HUDEP-2 (cell line): ENCODE measurements at regions not wholly inside any gene's neighbourhood (a gene's known extent, or its start where the extent isn't known, plus 50 kb on each side); places are given as distances from the start of the nearest gene placed in this dataset.
"Not testable (repeated sequence)": the region's sequence is repeated elsewhere in the genome, so short reads cannot be mapped to it uniquely, and the experiment has no call there.

Experiments used
- DNase-seq, 76 experiments: peaks; one replicate each; lab custom pipeline; 2025; ENCODE audit not compliant: unreplicated experiment in 76 of 76; lab: John Stamatoyannopoulos, UW

DNA sequence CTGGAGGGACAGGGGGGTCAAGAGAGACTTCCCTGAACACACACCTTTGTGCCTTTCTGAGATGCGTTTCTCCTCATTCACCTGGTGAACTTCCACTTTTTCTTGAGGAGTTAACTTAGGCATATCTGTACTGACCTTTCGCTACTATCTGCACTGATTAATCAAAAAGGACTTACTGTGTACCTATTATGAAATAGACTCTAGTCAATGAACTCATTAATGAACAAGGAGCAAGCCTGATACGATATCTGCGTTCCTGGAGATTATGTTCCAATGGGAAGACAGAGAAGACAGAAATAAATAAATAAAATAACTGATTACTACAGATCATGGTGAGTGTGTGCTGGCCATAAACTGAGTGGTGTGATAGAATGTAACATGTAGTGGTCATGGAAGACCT, 157.2 kb upstream of the TBL1XR1 start:
- no peak for DNase-seq

DNA sequence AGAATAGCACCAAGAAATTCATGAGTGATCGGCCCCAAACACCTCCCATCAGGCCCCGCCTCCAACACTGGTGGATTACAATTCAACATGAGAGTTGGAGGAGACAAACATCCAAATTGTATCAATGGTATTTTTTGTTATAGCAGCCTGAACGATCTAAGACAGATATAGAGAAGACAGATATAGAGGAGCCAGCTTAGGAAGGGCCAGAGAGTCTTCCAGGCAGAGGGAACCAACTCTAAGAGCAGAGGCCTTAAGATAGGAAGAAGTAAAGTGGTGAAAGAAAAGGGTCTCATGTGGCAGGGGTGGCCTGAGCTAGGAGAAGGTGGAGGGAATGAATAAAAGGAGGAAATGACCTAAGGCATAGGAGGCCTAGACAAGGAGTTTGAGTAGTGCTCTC, 158.8 kb upstream of the TBL1XR1 start:
- no peak for DNase-seq

DNA sequence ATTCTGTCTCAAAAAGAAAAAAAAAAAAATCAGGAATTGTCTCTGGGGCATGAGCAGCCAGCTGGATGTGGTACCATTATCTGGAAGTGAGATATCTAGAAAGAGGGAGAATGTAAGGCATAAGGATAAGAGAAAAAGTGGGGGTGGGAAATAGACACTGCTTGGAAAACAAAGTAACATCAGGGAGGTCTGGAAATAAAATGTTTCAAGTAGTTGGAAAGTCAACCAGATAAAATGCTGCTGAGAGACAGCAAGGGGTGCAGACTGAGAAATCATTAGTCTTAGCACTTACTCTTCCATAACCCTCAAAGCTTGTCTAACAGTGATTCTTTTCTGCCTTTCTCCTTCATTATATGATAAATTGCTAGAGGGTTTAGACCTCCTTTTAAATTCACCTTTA, 159.7 kb upstream of the TBL1XR1 start:
- DNase-seq = no peak

DNA sequence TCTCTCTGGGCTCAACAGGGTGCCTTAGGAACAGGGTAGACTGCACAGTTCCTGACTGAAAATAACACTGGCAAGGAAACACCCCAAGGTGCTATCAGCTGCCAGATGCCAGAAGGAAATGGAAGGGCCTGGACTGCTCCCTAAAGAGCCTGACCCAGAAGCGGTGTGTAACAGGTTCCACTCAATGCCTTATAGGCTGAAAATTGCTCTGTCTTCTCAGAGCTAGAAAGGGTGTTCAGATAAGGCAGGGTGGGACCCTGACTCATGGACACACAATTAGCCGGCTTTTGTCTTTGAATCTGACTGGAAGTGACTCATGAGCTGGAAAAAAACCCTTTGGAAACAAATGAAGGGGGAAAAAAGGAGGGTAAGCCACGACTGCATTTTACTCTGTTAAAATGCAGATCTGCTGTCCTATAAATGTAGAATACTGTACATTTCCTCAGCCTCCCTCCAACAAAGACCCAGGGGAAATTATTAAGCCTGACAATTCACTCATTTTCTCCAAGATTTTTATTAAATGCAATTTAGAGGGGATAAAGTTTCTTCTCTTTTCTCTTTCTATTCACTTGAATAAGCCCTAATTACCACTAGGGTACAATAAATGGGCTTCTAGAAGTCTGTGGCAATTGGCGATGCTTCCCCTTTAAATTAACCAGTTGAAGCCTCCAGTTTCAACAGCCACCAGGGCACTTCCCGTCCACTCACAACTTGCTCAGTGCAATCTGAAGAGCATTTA, 160.2 kb upstream of the TBL1XR1 start:
- DNase-seq = peak in 71 of 76 experiments; percentile 2 to 85 (median 49)

DNA sequence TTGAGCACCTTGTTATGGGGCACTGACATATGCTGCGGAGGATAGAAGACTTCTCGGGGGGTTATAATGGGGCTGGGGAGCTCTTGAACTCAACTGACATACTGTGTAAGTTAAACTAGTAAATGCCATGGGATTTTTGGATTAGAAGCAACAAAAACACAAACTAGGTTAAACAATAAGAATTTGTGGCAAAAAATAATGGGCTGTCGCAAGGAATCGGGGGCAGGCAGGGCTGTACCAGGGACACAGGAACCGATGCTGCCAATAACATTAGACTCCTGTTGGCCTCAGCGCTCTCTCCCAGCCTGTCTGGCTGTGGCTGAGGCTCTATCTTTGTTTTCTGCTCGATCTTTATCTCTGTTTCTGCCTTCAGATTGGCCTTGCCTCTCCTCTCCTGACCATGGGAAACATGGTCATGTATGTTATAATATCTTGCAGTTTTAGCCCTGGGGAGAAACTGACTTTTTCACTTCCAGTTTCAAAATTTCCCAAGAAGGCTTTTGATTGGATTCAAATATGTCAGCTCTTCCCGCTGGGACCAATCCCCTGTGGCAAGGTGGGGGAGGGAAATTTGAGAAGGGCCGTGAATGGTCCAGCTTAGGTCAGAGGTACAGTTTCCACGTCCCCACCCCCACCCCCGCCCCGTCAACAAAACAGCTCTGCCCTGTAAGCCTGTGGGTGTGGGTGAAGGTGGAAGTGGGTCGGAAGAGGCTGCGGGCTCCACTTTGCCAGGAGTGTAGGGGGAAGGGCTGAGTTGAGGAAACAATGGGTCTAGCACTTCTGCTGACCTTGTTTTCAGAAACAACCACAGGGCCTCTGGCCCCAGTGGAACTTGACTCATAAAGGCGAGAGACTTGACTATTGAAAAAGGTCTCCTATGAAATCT, 161.1 kb upstream of the TBL1XR1 start:
- DNase-seq = peak in 62 of 76 experiments; percentile 4 to 80 (median 46)

DNA sequence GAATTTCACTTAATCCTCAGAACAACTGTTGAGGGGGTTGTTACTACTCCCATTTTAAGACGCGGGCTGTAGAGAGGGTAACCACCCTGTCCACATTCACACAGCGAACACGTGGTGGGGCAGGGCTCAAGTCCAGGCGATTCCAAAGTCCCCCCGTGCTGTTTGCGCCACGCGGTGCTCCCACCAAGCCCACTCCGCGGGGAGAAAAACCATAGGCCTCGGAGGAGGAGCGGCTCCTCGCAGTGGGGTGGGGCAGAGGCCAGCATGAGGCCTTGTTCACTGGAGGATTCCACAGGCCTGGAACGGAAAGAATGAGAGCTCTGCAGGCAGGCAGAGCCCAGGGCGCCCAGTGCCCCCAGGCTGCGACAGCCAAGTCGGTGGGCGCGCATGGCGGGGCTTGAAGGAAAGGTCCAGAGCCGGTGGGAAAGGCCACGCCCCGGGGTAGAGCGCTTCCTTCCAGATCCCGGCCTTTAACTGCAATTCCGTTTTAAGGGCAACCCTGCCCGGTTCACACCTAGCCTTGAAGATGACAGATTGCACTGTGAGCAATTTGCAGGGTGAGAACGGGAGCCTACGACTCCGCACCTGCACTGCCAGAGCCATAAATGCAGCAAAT, 161.8 kb upstream of the TBL1XR1 start:
- peak in 7 of 76 experiments; percentile 7 to 28 (median 23) for DNase-seq

DNA sequence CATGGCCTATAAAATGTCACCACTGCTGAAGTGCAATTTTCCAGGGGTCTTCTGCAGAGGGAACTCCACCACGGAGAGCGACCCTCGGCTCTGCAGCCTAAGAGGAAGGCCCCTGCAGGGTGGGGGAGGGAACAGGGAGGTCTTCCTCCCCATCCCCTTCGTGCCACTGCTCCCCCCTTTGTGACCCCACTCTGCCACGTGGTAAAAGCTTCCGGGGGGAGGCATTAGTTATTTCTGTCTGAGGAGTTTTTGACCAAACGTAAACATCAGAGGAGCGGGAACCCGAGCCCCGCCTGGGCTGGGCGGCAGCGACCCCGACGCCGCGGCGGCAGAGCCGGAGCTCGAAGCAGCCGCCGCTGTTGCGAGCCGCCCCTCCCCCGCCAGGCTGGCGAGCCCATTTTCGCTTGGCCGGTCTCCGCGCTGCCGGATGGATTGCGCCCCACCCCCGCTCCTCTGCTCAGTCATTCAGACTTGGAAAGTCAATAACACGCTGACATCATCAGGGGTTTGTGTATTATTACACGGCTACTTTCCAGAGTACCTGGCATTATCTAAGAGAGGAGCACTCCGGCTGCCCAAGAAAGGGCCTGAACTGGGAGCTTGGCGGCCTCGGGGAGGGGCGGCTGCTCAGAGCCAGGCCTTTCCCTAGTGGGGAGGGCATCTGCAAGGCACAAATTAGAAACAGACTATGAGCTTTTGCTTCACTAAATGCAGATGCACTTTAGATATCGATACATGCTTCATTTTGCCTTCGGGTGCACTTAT, 162.5 kb upstream of the TBL1XR1 start:
- peak in 75 of 76 experiments; percentile 29 to 95 (median 86) for DNase-seq

DNA sequence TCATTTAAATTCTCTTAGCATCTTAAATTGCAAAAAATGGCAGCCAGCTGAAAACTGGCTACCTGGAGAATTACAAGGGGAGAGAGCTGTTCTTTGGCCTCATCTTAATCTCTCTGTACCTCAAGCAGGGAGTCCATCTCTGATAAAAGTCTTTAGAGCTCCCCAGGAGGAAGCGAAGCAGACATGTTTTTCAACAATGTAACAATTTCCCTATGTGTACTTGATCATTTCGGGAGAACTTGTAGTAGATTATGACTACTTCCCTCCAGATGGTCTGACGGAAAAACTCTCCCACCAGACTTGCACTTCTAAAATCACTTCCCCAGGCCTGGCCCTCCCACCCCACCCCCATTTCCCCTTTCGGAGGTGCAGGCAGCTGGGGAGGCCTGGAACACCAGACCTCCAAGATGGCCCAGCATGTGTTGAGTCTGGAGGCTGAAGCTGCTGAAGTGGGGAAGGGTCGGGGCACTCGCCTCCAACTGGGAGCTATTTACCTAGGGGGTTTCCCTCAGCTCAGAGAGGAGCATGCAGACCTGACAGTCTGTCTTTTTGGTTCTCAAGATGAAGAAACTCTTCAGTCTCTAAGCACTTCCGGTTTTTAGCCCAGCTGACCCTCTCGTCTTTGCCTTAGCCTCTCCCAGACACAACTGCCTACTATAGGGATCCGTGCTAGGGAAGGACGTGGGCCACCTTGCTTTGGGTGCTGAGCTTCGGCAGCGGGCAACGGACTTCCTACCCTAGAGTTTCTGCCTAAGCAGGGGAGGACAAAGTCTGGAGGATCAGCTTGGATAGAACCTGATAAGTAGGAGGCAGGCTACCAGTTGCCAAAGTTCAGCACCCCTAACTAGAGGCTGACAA, 164.0 kb upstream of the TBL1XR1 start:
- DNase-seq = no peak

DNA sequence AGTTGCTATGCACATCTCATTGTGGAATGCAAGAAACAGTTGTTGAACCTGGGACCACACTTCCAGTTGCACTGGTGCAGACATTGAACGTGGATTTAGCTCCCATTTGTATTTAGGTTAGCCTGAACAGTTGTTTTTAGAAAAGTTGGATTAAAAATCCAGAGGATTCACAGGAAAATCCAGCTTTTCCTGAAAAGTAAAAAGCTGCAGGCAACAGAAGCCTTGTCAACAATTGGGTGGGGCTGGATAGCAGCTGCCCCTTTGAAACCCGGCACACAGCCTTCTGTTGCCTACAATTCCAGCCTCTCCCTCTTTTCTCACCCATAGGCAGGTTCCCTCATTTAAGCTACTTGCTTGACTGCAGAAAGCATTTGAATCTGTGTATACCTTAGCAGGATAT, 165.3 kb upstream of the TBL1XR1 start:
- no peak for DNase-seq

DNA sequence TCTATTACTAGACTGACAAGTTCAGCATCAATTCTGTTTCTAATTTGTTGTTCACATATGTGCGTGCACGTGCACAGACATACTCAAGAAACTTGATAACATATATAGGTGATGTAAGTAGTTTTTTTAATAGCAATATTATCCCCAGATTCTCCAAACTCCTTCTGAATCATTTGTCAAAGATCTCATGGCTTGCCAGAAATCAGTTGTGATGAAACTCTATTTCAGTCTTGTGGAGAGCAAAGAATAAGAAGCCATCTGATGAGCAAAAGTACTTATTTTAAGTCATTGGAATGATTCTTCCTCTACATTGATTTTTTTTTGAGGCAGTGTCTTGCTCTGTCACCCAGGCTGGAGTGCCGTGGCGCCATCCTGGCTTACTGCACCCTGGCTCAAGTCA, 167.0 kb upstream of the TBL1XR1 start:
- no peak for DNase-seq

DNA sequence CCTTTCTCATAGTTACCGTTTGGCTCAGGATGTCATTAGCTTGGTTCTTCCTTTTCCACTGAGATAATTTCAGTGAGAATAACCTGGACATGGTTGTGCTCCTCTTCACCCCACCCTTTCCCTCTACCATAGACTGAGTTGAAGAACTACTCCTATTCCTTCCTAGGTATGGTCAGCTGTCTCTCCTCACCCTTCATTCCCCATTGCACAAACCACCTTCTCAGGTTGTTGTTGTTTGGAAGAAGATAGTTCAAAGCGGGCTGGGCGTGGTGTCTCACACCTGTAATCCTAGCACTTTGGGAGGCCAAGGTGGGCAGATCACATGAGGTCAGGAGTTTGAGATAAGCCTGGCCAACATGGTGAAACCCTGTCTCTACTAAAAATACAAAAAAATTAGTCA, 168.0 kb upstream of the TBL1XR1 start:
- not testable (repeated sequence) for DNase-seq

DNA sequence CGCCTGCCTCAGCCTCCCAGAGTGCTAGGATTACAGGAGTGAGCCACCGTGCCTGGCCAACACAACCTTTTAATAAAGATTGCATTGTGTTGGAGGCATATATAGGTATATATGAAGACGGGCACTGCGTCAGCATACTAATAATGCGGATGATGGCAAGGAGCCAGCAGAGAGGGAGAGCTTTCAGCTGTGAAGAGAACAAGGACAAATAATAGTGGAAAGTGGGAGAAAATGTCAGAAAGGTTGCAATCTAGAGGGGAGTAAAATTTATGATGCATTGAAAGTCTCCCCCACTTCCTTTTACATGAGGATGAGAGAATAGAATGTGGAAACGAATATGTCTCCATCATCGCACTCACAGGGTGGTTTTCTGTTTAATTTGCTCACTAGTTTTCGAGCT, 170.5 kb upstream of the TBL1XR1 start:
- DNase-seq = no peak

DNA sequence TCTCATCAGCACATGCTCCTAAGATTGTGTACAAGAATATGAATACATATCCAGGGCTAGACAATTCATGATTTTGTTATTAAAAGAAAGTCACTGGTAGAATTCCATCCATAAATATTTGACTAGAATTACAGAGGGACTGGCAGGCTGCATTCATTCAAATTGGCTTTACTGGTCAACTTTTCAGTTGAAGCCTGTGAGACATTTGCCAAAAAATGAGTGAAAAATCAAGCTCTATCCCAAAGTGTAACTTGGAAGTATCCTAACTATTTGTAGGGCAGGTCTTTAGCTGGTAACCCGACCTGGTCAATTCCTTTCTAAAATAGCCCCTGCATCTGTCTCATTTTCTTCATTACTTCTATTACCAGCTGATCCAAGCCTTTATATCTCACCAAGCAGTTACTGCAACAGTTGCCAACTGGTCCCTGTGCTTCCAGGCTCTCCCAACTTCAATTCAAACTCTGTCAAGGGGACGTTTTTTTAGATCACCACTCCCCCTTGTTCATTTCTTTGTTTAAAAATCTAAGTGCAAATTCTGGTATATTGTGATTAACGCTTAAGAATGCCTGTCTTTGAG, 173.1 kb upstream of the TBL1XR1 start:
- DNase-seq = no peak

DNA sequence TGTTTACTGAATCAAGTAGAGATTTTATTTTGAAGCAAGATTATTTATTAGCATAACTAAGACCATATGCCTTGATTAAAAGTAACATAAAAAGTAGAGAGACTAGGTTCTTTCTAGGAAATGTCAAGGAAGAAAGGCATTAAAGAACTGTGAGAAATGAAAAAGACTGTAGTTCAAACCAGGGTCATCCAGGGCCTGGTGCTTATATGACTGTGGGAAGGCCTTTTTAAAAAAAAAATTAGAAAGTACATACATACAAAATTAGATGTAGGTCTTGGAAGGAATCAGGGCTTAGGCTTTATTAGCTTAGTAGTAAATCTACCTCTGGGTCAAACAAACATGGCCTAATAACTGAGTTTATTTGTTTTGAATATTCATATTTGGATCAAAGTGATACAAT, 173.9 kb upstream of the TBL1XR1 start:
- no peak for DNase-seq

DNA sequence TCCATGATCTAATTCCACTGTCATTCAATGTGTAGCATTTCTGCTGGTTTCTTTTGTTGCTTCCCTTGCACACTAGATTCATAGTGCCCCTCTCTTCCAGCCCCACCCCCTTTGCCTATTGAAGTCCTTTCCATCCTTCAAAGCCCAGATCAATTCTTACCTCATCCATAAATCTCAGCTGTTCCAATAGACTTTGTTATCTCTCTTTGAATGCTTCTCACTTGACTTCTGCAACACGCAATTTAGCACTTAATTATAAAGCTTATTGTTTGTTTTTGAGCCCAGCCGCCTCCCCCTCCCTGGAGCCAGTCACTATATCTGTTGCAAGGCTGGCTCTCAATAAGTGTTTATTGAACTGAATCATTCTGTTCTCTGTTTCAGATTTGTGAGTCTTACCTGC, 174.6 kb upstream of the TBL1XR1 start:
- no peak for DNase-seq

DNA sequence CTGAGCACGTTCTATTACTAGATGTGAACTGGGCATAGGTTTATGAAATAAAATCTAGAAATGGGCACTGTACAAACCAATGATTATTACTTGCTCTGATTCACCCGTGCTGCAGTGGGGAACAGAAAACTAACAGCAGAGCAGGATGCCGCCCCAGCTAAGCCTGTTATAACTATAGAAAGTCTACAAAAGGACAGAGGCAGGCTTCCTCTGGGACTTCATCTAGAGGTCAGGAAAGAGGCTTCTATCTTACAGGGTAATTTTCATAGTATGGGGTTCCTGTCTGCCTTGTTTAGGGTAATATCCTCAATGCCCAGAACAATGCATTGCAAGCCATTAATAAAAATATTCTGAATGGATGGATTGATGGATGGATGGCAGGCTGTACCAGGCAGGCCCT, 177.0 kb upstream of the TBL1XR1 start:
- no peak for DNase-seq

DNA sequence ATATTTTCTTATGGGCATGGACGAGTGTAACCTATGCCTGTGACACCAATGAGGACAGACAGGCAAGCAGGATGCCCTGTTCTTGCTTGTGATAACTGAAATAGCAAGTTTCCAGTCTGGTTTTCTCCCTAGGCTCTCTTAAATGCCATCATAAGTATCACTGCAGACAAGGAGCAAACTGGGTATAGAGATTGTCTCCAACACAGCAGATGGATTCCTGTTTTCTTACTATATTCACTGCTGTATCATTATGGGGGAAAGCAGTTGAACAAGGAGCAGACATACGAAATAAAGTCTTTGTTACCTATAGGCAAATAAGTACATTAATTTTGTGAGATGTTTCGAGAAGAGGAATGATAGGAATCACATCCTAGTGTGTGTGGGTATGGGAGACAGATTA, 178.0 kb upstream of the TBL1XR1 start:
- no peak for DNase-seq

DNA sequence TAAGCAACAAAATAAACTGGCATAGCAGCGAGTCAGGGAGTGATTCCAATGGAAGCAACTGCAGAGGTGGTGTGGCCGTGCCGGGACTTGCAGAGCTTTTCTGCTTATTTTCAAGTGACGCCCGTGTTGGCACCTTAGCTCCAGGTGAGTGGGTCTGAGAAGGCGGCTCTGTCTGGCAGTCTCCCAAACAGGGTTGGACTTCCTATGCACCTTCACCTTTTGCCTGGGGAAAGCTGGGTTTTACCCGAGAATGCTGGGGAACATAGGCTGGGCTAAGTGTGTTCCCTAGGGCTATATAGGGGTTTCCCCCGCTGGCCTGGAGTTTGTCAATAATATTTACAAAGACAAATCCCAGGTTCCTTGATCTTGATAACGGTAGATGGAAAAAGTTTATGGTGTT, 179.9 kb upstream of the TBL1XR1 start:
- DNase-seq = no peak

DNA sequence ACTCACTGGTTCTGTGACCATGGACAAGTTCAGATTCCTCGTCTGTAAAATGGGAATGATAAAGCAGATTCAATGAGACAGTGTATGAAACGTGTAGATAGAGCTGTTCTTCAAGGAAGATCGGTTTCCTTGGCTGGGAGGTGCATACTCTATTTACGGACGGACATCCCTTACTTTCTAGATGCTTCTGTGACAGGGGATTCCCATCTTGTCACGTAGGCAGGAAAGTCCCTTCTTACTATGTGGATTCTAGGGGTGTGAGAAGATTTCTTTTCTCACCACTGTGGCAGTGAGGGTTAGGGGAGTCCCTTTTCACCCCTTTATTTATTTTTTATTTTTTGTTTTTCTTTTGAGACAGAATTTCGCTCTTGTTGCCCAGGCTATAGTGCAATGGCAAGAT, 180.9 kb upstream of the TBL1XR1 start:
- no peak for DNase-seq

DNA sequence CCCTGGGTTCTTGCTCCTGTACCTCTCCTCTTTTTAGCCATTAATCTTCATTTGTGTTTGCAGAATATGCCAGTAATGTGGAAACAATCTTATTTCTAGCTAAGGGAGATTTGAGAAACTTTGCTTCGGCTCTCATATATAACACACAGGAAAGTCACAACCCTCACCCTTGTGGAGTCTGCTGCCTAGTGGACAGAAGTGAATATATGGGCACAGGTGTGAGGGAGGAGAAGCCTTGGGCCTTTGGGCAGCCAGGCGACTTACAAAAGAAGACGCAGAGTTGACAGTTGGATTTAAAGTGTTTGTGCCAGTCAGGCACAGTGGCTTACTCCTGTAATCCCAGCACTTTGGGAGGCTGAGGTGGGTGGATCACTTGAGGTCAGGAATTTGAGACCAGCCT, 181.8 kb upstream of the TBL1XR1 start:
- DNase-seq = no peak
